Urinary bladder (tissue), 3 donors: ENCODE measurements at regions not wholly inside any gene's neighbourhood (a gene's known extent, or its start where the extent isn't known, plus 50 kb on each side); places are given as distances from the start of the nearest gene placed in this dataset.
"Not testable (repeated sequence)": the region's sequence is repeated elsewhere in the genome, so short reads cannot be mapped to it uniquely, and the experiment has no call there.

ENCODE experiments used
- DNase-seq: peaks from one replicate; pipeline ENCODE4 v3.0.0-alpha.2; 2015; ENCODE audit errors: extremely low spot score
- H3K27ac ChIP-seq: one replicate; pipeline ENCODE4 v1.5.1; 2013; ENCODE audit warnings: low read depth, mild to moderate bottlenecking, moderate library complexity
- H3K36me3 ChIP-seq: one replicate; pipeline ENCODE4 v1.6.1; 2013; ENCODE audit warnings: mild to moderate bottlenecking, moderate library complexity; ENCODE audit not compliant: insufficient read depth
- H3K4me1 ChIP-seq: one replicate; pipeline ENCODE4 v1.6.1; 2013; ENCODE audit warnings: mild to moderate bottlenecking, moderate library complexity; ENCODE audit not compliant: insufficient read depth
- H3K4me3 ChIP-seq: one replicate; pipeline ENCODE4 v1.5.1; 2013; ENCODE audit warnings: low read depth, low read length
- WGBS: extraction: QIAGEN DNeasy Blood & Tissue Kit; methylation state at CpG from one replicate; pipeline ENCODE4 v1.1.7; 2013; 5-methylcytosine and 5-hydroxymethylcytosine counted together
- donor health status: healthy with polysubstance abuse.
- donor health status: healthy.

DNA sequence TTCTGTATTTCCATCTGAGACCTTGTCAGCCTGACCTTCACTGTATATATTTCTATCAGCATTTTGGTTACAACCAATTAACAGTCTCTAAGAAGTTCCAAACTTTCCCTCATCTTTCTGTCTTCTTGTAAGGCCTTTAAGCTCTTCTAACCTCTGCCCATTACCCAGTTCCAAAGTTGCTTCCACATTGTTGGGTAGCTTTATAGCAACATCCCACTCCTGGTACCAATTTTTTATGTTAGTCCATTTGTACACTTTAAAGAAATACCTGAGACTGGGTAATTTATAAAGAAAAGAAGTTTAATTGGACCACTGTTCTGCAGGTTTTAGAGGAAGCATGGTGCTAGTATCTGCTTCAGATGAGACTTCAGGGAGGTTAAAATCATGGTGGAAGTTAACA is 1979.7 kb upstream of the RAG2 start:
- no peak for DNase-seq

GRCh38 chr11:38562562-38562961 is 1964.5 kb upstream of the RAG2 start:
- DNase-seq, result no peak
- Histone ChIP-seq H3K27ac (no peak overlapping the region), H3K36me3 (no peaks in the 10 kb centered on the region), H3K4me3 (no peak overlapping the region), H3K4me1 (no peaks in the 10 kb centered on the region)
- 51% methylated on average over 3 of the region's 3 CpGs for WGBS

More for the DNA sequence above, 1979.7 kb upstream of the RAG2 start:
- Histone ChIP-seq H3K4me3 (no peak overlapping the region), H3K27ac (no peak overlapping the region), H3K4me1 (no peaks in the 10 kb centered on the region), H3K36me3 (no peaks in the 10 kb centered on the region)

GRCh38 chr11:38553148-38553547 is 1955.1 kb upstream of the RAG2 start:
- DNase-seq, result no peak
- H3K4me1 ChIP-seq, result no peaks in the 10 kb centered on the region
- no peak overlapping the region for H3K4me3 ChIP-seq
- no peak overlapping the region for H3K27ac ChIP-seq
- no peaks in the 10 kb centered on the region for H3K36me3 ChIP-seq
- WGBS, result 37% methylated on average over 2 of the region's 2 CpGs

- H3K4me3 ChIP-seq, result no peak overlapping the region
- H3K4me1 ChIP-seq, result no peaks in the 10 kb centered on the region
- no peaks in the 10 kb centered on the region for H3K36me3 ChIP-seq
- DNase-seq, result no peak
- WGBS, result 55% methylated on average over 1 of the region's 1 CpG
- no peak overlapping the region for H3K27ac ChIP-seq
Measured at GRCh38 chr11:38547462-38547861, 1949.4 kb upstream of the RAG2 start.

- H3K27ac ChIP-seq, result no peak overlapping the region
- no peak for DNase-seq
- H3K4me1 ChIP-seq, result no peaks in the 10 kb centered on the region
- H3K4me3 ChIP-seq, result no peak overlapping the region
- H3K36me3 ChIP-seq, result no peaks in the 10 kb centered on the region
- WGBS, result 58% methylated on average over 3 of the region's 3 CpGs
Measured at GRCh38 chr11:38543986-38544385, 1946.0 kb upstream of the RAG2 start.

- no peaks in the 10 kb centered on the region for H3K4me1 ChIP-seq
- no peak overlapping the region for H3K4me3 ChIP-seq
- no peaks in the 10 kb centered on the region for H3K36me3 ChIP-seq
- WGBS, result 75% methylated on average over 1 of the region's 1 CpG
- DNase-seq, result no peak
- no peak overlapping the region for H3K27ac ChIP-seq
Measured at GRCh38 chr11:38543311-38543710, 1945.3 kb upstream of the RAG2 start.

DNA sequence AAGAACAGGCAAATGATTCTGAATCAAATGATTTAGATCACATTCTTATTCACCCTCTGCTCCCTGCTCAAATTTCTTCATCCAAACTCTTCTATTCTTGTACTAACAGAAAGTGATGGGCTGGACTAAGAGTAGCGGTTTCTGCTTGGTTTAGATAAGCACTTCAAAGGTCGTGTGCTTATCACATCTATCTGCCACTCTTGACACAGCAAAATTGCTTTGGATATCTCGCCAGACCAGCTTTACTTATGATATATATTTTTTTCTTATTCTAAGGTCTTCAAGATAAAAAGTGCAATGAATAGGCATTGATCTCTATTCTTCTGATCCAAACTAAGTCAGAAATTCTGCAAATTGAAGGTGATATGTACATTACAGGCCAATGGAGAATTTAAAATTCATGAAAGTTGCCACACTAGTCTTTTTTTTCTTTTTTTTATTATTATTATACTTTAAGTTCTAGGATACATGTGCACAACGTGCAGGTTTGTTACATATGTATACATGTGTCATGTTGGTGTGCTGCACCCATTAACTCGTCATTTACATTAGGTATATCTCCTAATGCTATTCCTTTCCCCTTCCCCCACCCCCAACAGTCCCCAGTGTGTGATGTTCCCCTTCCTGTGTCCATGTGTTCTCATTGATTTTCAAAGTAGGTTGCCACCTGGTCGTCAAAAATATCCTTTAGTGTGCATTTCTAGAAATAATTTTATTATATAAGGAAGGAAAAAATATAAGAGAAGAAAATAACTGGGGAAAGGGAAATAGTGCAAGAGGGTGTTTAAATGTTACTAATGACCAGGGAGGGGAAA is 1941.0 kb upstream of the RAG2 start:
- WGBS, result 44% methylated on average over 6 of the region's 6 CpGs
- DNase-seq, result no peak
- Histone ChIP-seq H3K27ac (no peak overlapping the region), H3K4me1 (no peaks in the 10 kb centered on the region), H3K4me3 (no peak overlapping the region), H3K36me3 (no peaks in the 10 kb centered on the region)

DNA sequence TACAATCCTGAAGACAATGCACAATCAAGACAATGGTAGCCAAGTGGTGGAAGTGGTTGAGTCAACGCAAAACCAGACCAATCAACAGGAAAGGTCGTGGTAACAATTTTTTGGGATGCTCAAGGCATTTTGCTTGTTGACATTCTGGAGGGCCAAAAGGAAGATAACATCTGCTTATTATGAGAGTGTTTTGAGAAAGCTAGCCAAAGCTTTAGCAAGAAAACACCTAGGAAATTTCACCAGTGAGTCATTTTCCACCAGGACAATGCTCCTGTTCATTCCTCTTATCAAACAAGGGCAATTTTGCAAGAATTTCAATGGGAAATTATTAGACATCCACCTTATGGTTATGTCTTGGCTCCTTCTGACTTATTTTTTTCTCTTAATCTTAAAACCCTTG is 1932.2 kb upstream of the RAG2 start:
- Histone ChIP-seq H3K27ac (no peak overlapping the region), H3K4me3 (no peak overlapping the region), H3K4me1 (no peaks in the 10 kb centered on the region), H3K36me3 (no peaks in the 10 kb centered on the region)
- no peak for DNase-seq
- 85% methylated on average over 2 of the region's 2 CpGs for WGBS

GRCh38 chr11:38524945-38525344 is 1926.9 kb upstream of the RAG2 start:
- WGBS, result 76% methylated on average over 1 of the region's 1 CpG
- no peak for DNase-seq
- H3K4me3 ChIP-seq, result no peak overlapping the region

GRCh38 chr11:38517991-38518390 is 1920.0 kb upstream of the RAG2 start:
- WGBS, result 82% methylated on average over 5 of the region's 5 CpGs
- no peak overlapping the region for H3K27ac ChIP-seq
- DNase-seq, result no peak
- no peaks in the 10 kb centered on the region for H3K4me1 ChIP-seq
- H3K4me3 ChIP-seq, result no peak overlapping the region
- H3K36me3 ChIP-seq, result no peaks in the 10 kb centered on the region

More at GRCh38 chr11:38524945-38525344, 1926.9 kb upstream of the RAG2 start:
- no peaks in the 10 kb centered on the region for H3K4me1 ChIP-seq
- no peak overlapping the region for H3K27ac ChIP-seq
- H3K36me3 ChIP-seq, result no peaks in the 10 kb centered on the region

- H3K4me1 ChIP-seq, H3K4me3 ChIP-seq, H3K27ac ChIP-seq, H3K36me3 ChIP-seq, DNase-seq: not testable (repeated sequence)
- WGBS, result 86% methylated on average over 3 of the region's 3 CpGs
Measured at GRCh38 chr11:38512830-38513229, 1914.8 kb upstream of the RAG2 start.

DNA sequence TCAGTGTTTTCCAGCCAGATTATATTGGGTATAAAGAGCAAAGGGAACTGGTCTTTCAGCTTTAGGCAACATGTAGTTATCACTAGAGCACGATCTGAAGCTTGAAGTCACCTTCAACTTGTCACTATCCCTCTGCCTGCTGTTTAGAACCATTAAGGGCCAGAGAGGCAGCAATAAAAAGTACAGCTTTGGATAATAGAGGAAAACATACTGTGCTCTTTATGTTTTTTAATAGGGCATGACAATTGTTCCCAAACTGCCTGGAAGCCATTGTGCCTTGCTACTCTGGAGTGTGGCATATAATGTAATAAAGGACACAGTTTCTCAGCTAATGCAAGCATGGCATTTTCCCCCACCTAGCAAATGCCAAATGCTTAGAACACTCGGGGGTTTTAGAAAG is 1912.0 kb upstream of the RAG2 start:
- no peak overlapping the region for H3K4me3 ChIP-seq
- no peaks in the 10 kb centered on the region for H3K36me3 ChIP-seq
- no peak for DNase-seq
- no peak overlapping the region for H3K27ac ChIP-seq
- WGBS, result 38% methylated on average over 2 of the region's 2 CpGs
- H3K4me1 ChIP-seq, result no peaks in the 10 kb centered on the region

DNA sequence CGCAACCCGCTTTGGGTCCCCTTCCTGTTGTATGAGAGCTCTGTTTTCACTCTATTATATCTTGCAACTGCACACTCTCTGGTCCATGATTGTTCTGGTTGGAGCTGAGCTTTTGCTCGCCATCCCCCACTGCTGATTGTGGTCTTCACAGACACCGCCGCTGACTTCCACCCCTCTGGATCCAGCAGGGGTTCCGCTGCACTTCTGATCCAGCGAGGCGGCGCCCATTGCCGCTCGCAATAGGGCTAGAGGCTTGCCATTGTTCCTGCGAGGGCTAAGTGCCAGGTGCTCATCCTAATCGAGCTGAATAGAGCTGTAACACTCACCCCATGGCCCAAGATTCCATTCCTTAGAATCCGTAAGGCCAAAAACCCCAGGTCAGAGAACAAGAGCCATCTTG is 1905.8 kb upstream of the RAG2 start:
- no peaks in the 10 kb centered on the region for H3K36me3 ChIP-seq
- no peak overlapping the region for H3K27ac ChIP-seq
- H3K4me1 ChIP-seq, result no peaks in the 10 kb centered on the region
- DNase-seq, result no peak
- no peak overlapping the region for H3K4me3 ChIP-seq
- WGBS, result 96% methylated on average over 14 of the region's 14 CpGs

DNA sequence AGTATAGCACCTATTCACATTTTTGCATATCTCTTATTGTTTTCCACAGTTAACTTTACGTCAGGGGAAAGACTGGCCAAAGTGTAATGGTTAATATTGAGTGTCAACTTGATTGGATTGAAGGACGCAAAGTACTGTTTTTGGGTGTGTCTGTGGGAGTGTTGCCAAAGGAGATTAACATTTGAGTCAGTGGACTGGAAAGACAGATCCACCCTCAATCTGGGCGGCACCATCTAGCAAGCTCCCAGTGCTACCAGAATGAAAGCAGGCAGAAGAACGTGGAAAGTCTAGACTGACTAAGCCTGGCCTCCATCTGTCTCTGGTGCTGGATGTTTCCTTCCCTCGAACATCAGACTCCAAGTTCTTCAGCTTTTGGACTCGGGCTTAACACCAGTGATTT is 1900.7 kb upstream of the RAG2 start:
- no peaks in the 10 kb centered on the region for H3K4me1 ChIP-seq
- no peak overlapping the region for H3K4me3 ChIP-seq
- WGBS, result 74% methylated on average over 6 of the region's 6 CpGs
- H3K36me3 ChIP-seq, result no peaks in the 10 kb centered on the region
- no peak overlapping the region for H3K27ac ChIP-seq
- no peak for DNase-seq

DNA sequence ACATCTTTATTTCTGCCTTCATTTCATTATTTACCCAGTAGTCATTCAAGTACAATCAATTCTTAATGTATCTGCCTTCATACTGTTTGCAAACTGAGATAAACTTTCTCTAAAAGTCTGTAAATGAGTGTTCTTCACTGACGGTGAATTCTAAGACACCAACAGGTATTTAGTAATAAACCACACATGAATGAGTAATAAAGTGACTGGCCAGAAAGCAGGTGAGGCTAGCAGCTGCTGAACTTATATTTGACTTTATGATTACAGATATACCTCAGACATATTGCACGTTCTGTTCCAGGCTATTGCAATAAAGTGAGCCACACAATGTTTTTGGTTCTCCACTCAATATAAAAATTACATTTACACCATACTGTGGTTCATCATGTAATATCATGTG is 1894.0 kb upstream of the RAG2 start:
- WGBS, result 62% methylated on average over 2 of the region's 2 CpGs
- no peak for DNase-seq
- Histone ChIP-seq H3K36me3 (no peaks in the 10 kb centered on the region), H3K4me1 (no peaks in the 10 kb centered on the region), H3K27ac (no peak overlapping the region), H3K4me3 (no peak overlapping the region)
